ENCODE measurements at regions not wholly inside any gene's neighbourhood (a gene's known extent, or its start where the extent isn't known, plus 50 kb on each side); places are given as distances from the start of the nearest gene placed in this dataset.

DNA sequence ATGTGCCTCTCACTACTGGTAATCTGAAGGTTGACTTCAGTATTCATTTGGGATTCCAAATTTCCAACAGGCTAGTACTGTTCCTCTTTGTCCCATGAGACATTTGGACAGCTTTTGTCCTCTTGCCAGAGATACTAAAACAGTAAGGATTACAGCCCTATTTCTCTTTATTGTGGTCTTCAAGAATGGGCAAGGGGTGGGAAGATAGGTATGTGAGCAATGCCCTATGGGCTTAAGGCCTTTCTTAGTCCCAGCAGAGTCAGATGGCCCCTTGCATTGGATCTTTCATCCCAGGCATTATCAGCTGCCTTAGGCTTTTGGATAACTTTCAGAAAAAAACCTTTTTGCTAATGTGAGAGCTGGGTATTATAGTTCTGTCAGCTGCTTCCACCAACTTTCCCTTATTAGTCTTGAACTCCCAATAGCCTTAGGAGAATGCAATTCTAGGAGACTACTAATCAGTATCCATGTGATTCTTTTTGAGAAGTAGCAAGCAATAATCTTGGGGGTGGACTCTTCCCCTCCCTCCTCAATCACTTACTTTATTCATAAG, 361.1 kb upstream of the NUDT12 start:
- DNase-seq (ENCODE audit: low read depth in 2 of 2): no peak

DNA sequence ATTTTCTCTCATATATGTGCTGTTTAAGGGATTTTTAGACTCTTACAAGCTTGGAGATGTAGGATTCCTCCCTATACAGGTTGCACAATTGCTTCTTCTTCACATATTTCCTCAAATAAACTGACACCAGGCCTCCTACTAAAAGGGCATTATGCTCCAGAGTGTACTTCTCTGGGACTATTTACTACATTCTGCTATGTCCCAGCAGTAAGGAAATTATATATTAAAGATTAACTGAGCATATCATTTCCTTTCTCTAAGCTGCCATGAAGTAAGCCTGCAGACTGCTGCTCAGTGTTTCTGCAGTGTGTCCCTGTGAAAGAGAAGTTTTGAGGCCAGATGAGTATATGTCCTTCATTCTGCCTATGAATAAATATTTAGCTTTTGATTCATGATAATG, 356.9 kb upstream of the NUDT12 start:
- DNase-seq (ENCODE audit: low read depth in 2 of 2): no peak

DNA sequence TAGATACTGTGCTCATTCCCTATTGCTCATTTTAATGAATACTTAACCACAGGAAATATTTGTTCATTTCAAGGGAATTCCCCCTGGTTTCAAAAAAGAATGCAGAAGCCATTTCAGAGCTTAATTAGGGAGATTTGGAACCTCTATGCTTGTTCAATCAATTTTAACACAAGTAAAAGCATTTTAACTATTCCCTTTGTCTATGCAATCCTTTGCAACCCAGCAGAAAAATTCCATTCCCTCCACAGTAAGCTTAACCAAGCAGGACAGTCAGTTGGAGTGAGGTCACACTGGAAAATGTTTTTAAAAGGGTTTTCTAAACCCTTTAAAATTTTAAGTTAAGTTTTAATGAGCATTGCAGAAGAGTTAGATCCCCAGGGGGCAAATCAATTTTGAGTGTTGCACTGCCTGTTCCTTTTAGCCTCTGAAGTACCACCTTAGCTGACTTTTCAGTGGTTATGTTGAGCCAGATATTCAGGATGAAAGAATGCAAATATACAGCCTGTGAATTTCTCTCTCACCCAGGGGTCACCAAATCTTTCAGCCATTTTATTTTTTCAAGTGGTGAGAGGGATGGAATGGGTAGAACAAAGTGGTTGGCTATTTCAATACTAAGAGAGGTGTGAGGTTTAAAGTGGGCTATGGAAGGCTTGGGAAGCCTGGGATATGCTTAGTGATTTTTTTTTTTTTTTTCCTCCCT, 356.2 kb upstream of the NUDT12 start:
- DNase-seq (ENCODE audit: low read depth in 2 of 2): no peak

DNA sequence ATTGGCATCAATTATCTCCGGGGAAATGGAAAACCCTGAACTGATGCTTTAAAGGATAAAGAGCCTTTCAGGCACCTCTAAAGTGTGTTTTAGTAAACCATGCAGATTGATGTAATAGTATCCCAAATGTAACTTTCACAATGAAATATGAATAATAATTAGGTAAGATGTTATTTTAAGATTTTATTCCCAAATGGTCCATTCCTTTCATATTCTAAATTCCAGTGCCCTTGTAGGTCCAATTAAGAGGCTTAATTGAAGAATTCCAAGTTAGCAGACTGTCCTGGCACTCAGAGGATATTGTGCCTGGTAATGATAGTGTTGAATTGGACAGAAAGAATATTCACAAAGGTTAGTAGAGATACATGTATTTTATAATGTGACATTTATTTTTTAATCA, 352.5 kb upstream of the NUDT12 start:
- DNase-seq (ENCODE audit: low read depth in 2 of 2): no peak

DNA sequence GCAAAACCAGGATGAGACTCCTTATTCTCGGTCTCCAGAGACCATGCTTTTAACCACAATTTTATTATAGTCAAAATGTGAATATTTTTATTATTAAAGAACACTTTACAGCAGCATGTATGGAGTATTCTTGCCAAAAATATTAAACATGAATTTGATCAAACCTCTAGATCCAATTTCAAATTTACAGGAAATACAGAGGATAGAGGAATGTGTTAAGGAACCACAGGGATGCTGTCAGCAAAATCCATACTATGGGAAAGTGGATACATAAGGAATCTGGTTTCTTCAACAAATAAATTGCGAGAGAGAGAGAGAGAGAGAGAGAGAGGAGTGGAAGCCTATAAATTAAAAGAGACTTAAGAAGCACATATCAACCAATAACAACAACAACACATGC, 348.2 kb upstream of the NUDT12 start:
- no peak for DNase-seq (ENCODE audit: low read depth in 2 of 2)

DNA sequence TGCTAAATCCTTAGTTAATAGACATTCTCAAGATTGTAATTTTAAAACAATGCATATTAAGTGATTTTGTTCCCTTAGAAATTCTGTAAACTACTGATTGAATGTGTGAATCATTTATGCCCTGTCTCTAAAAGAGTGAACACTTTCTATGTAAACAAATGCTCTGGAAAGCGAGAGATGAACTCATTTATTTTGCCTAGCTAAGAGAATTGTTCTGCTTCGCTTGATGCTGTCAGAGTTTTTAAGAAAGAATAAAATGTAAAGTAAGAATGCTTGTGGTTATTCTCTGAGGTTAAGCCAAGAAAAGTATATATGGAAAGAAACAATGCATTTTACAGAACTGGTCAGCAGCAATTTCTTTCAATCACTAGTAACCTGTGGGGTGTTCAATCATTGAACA, 347.4 kb upstream of the NUDT12 start:
- no peak for DNase-seq (ENCODE audit: low read depth in 2 of 2)

DNA sequence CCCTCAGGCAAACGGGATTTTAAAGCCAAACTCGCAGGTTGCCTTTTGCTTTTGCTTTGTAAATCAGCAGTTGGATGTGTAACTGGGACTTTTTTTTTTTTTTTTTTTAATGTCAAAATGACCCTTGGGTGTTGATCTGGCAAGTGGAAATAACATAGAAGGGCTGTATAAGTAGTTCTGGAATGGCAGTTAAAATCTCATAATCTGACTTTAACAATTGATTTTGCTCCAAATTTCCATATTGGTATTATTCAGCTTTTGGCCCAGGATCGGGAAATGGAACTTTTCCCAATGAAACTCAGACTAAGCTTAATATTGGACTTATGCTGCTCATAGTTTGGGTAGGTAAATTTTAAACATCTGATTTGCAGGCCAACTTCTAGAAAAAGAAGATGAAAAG, 346.8 kb upstream of the NUDT12 start:
- DNase-seq (ENCODE audit: low read depth in 2 of 2): no peak

DNA sequence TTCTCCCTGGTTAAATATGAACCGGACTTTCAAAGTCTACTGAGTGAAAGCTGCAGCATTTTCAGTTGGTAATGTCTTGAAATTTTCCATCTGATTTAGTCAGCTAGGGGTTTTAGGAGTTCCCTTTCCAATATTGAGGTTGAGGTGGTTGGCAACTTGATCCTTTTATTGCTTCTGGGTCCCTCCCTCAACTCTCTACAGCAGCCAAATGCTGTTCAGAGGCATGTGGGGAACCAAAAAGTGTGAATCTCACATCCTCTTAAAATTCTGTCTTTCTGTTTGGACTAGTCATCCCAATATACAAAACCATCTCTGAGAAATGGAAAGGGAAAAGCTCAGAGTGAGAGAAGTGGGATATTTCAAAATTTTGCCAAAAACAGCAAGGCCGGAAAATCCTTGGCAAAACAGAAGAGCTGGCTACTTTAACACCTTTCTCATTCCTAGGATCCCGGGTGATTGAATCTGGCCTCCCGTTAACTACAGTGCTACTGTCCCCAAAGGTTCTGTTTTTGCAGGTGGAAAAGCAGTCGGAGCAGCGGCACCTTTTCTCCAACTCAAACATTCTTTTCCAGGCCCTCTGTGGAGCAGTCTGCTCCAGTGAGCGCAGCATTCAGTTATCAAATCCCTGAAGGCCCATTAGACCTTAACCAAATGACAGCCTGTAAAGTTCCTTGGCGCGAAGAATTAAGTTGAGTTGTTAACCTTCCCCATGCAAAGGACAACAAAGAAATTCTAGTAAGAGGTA, 345.9 kb upstream of the NUDT12 start:
- DNase-seq (ENCODE audit: low read depth in 2 of 2): no peak

DNA sequence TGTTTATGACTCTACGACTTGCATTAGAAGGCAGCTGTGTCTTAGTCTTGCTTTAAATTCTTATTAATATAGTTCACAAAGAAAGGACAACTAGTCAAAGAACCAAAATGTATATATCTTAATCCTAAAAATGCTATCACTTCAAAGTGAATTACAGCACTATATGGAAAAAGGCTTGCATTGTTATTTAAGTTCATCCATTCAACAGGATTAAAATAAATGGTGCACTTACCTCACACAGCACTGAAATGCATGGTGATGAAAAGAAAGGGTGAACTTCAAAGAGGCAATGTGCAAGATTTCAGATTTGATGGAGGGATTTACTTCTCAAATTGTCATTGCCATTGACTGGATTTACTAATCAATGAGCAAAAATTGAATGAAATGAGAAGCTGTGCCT, 344.4 kb upstream of the NUDT12 start:
- no peak for DNase-seq (ENCODE audit: low read depth in 2 of 2)

DNA sequence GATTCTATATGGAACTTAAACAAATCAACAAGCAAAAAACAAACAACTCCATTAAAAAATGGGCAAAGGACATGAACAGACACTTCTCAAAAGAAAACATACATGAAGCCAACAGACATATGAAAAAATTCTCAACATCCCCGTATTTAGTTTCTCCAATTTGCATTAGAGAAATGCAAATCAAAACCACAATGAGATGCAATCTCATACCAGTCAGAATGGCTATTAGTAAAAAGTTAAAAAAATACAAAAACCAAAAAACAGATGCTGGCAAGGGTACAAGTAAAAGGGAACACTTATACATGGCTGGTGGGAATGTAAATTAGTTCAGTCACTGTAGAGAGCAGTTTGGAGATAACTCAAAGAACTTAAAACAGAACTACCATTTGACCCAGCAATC, 342.1 kb upstream of the NUDT12 start:
- DNase-seq (ENCODE audit: low read depth in 2 of 2): no peak

DNA sequence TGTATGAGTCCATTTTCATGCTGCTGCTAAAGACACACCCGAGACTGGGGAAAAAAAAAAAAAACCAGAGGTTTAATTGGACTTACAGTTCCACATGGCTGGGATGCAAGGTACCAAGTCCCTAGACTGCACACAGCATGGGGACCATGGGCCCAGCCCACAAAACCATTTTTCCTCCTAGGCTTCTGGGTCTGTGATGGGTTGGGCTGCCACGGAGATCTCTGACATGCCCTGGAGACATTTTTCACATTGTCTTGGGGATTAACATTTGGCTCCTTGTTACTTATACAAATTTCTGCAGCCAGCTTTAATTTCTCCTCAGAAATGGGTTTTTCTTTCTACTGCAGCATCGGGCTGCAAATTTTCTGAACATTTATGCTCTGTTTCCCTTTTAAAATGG, 340.3 kb upstream of the NUDT12 start:
- no peak for DNase-seq (ENCODE audit: low read depth in 2 of 2)

DNA sequence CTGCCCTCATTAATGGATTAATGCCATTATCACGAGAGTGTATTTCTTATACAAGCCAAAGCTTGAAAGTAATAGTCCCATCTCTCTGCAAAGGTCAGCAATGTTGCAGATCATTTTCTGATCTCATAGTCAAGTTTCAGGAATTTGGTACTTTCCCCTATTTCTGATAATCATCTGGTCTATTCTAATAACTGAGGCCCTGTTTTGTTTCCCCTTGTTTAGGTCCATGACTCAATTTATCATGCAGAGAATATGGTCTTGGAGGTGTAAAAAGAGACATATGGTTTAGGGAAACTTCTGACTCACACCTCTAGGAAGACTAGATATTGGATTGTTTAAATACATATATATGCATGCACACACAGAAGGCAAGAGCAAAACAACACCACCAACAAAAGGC, 339.3 kb upstream of the NUDT12 start:
- DNase-seq (ENCODE audit: low read depth in 2 of 2): no peak

DNA sequence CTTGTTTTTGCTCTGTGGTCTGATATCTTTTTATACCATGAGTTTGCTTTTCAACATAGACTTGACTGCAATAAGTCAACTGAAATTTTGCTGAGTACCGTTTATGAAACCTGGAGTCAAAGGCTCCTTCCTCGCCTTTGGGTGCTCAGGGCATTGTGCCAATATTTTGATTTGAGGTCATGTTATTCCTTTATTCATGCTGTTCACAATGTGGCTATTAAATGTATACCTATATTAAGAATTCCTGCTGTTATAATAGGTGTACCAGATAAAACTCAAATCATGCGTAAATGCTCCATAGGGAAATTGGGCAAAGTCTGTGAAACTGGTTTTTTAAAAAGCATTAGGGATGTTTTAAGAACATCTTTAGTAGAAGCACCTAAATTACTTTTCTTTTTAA, 334.0 kb upstream of the NUDT12 start:
- no peak for DNase-seq (ENCODE audit: low read depth in 2 of 2)

DNA sequence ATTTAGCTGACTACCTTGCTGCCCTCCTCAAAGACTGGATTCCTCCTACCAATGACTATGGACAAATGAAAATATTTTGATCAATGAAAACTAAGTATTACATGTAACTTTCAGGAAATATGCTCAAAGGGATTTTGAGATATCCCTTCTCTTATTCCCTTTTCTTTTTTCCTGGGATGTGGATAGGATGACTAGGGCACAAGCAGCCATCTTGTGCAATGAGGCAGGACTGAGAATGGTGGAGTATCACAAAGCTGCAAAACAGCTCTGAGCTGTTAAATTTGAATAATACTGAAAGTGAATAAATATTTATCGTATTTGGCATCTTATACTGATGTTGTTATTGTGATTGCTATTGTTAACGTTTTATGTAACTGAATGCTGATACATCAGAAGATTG, 333.1 kb upstream of the NUDT12 start:
- DNase-seq (ENCODE audit: low read depth in 2 of 2): no peak

DNA sequence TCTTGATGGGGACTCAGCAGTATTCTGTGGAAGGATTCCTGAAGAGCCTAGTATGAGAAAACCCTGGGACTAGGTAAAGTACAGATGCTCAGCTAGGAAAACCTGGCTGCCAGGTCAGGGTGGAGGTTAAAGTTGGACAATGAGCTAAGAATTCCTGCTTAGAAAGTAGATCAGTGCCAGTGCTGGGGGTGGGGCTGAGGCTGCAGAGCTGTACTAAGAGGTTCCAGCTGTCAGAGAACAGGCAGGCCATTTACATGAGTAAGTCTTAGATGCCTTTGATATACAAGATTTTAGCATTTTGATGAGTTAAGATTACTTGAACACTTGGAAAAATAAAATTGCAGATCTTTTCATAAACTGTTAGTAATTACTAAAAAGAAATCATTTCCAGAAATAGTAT, 332.3 kb upstream of the NUDT12 start:
- no peak for DNase-seq (ENCODE audit: low read depth in 2 of 2)

DNA sequence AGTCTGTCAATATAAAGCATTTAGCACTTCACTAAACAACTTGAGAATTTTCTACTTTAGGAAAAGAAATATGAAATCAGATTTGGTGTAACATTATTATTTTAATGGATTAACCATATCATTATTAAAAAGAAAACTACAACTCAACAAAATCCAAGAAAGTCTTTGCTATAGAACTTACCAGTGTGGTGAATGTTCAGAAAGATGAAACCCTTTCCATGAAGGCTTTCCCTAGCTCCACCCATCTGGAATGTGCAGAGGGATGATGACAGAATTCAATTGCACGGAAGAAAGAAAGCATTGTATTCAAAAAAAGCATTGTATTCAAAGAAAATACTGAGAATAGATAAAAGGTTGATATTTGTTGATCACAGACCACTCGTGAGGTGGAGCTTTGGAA, 328.6 kb upstream of the NUDT12 start:
- DNase-seq (ENCODE audit: low read depth in 2 of 2): no peak

DNA sequence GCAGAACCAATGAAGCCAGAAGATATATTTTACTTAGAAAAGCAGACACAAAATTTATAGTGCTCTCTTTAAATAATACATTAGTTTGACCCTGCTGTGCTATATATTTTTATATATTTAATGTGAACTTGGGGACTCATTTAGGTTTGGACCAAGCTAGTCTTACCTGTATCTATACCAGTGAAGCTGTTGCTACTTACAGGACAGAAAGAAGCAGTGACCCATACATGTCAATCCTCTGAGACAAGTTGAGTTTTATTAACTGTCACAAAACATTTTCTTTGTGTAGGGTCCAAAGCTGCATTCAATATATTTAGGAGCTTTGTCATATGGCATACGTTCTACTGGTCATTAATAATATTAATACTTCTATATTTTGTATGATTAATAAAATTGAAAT, 327.7 kb upstream of the NUDT12 start:
- no peak for DNase-seq (ENCODE audit: low read depth in 2 of 2)

DNA sequence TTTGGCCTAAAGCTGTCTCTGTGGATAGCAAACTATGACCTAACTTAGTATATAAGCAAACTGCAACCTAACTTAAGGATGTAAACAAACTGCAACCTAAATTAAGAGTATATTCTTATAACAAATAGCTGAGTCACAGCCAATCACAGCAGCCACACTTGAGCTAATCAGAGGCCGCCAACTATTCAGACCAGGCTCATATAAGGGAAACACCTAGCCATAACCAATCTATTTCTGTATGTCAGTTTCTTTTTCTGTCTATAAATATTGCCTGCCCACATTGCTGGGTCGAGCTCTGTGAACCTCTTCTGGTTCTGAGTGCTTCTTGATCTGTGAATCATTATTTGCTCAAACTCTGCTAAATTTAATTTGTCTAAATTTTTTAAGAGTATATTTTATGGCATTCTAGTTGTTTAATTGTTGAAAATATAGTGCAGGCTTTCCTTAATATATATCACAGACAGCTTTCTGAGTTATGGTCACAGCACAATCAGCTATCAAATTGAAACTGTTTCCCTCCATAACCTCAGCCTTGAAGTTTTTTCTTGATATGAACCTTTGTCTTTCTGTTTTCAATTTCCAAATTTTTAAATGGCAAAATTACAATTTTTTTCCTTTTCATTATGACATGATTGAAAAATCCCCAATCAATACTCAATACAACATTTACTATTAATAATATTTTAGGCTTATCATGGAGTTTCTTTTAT, 327.1 kb upstream of the NUDT12 start:
- DNase-seq (ENCODE audit: low read depth in 2 of 2): no peak

DNA sequence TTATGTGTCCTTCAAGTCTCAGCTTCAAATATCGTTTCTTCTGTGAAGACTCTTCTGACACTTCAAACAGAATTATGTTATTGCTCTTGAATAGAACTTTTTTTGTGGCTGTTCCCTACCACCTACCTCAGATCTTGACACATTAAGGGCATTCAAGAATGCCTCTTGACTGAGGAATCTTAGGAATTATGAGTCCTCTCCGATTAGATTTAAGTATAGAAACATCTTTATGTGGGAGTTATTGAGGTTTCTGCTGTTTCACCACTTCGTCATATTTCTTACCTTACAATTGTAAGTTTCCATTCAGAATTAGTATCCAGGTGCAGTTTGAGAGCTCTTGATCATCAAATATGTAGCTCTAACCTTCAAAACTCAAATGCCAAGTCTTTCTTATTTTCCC, 324.2 kb upstream of the NUDT12 start:
- DNase-seq (ENCODE audit: low read depth in 2 of 2): no peak

DNA sequence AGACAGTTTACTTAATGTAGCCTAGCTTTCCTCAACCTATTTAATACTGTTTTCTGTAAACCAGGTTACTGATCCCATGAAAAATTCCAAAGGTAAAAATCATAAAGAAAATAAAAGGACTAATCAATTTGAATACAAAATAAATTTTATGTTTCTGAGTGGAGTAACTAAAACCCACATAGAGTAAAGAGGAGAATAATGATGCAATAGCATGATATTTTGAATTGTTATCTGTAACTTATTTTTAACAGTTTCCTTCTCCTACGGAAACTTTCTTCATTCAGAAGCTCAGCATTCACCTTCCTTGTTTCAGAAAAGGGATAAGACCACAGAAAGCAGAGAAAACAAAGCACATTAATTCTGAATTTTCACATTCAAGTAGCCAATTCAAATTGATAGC, 320.6 kb upstream of the NUDT12 start:
- DNase-seq (ENCODE audit: low read depth in 2 of 2): no peak

DNA sequence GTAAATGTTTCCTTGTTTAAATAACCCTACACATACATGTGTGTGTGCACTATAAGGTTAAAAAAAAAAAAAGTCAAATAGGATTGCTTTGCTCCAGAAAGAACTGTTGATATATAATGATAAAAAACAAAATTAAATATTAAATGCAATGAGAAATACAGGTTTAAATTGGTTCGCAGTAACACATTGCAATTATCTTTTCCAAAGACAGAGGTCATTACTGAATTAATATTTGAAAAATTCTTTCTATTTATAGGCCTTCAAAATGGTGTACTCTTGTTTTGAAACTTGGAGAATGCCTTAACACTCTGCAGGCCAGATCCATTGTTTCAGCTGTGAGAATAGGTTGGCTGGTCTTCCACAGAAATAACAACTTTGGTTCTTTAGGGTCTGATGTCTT, 319.0 kb upstream of the NUDT12 start:
- DNase-seq (ENCODE audit: low read depth in 2 of 2): no peak

DNA sequence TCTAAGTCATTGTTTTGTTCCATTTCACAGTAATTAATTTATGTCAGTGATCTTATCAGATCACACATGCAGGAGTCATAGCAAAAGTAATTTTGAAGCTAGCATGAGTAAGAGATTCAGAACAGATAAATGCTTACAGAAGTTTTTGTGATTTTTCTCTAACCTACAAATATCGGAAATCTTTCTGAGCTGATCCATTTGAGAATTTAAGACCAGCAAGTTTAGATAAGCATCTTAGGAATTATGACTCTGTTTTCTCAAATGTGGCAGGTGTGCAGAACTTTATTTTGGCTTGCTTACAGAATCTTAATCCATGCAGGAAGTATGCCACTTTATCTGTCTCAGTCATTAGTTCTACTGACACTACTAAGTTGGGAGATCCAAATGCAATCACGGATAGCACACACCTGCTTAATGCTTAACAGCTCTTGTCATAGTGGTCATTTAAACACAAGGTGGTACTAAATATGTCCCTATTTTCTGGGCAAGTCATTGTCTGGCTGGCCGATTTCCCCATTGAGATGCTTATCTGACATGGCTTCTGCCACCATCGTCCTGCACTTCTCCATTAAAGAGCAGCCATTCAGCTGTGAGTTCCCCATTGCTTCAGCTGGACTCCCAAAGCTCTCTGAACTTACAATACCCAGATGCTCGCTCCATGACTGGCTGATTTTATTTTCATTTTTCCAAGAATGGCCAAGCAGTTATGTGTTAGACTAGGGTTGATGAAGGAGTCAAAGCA, 305.4 kb upstream of the NUDT12 start:
- DNase-seq (ENCODE audit: low read depth in 2 of 2): no peak

All from stimulated activated CD8-positive, alpha-beta memory T cell treated with anti-CD3 and anti-CD28 coated beads, Interleukin-2, amount 100 ng/mL, for 48 hours (primary cell).